Loucy (cell line): ENCODE measurements at regions not wholly inside any gene's neighbourhood (a gene's known extent, or its start where the extent isn't known, plus 50 kb on each side); places are given as distances from the start of the nearest gene placed in this dataset.
"Not testable (repeated sequence)": the region's sequence is repeated elsewhere in the genome, so short reads cannot be mapped to it uniquely, and the experiment has no call there.

Experiments
- EZH2phosphoT487 ChIP-seq: fragments of 200-600 bp; IDR thresholded peaks from 2 replicates; pipeline ENCODE4 v1.6.1; 2018; ENCODE audit warnings: antibody characterized with exemption, mild to moderate bottlenecking, moderate library complexity, borderline replicate concordance
- TF ChIP-seq, protein P1 (sequence below): fragments of 200-600 bp; sonication (generic); conservative IDR thresholded peaks from 2 replicates; pipeline ENCODE4 v1.5.1; 2014; ENCODE audit warnings: mild to moderate bottlenecking, antibody characterized with exemption, low read length

DNA sequence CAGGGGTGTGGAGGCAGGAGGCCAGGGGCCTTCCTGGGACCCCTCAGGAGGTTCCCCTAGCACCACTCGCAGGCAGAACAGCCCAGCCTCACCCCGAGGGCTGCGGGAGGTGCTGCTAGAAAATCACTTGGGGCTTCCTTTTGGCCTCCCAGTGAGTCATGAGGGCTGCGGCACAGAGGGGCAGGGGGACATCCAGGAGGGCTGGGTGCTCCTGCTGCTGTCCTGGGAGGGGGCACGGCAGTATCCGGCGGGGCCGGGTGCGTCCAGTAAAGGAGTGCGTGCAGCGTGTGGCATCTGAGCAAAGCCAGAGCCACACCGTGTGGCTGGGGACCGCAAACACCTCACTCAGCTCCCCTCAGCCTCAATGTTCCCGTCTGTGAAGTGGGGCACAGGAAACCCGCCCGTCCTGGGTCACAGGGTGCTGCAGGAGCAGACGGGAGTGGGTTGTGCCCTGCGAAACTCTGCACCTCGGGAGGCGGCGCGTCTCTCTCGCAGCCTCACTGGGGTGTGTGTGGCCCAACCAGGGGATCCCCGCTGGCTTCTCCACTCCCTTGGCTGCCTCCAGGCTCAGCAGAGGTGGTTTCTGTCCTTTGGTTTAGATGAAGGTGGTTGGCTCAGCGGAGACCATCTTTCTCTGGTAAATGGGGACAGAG lies 117.3 kb upstream of the ZNF469 start:
- TF ChIP-seq, protein P1, sequence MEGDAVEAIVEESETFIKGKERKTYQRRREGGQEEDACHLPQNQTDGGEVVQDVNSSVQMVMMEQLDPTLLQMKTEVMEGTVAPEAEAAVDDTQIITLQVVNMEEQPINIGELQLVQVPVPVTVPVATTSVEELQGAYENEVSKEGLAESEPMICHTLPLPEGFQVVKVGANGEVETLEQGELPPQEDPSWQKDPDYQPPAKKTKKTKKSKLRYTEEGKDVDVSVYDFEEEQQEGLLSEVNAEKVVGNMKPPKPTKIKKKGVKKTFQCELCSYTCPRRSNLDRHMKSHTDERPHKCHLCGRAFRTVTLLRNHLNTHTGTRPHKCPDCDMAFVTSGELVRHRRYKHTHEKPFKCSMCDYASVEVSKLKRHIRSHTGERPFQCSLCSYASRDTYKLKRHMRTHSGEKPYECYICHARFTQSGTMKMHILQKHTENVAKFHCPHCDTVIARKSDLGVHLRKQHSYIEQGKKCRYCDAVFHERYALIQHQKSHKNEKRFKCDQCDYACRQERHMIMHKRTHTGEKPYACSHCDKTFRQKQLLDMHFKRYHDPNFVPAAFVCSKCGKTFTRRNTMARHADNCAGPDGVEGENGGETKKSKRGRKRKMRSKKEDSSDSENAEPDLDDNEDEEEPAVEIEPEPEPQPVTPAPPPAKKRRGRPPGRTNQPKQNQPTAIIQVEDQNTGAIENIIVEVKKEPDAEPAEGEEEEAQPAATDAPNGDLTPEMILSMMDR = not testable (repeated sequence)
- not testable (repeated sequence) for TF ChIP-seq EZH2phosphoT487
